ENCODE measurements at regions not wholly inside any gene's neighbourhood (a gene's known extent, or its start where the extent isn't known, plus 50 kb on each side); places are given as distances from the start of the nearest gene placed in this dataset.
"Not testable (repeated sequence)": the region's sequence is repeated elsewhere in the genome, so short reads cannot be mapped to it uniquely, and the experiment has no call there.

- ChIA-PET CTCF (interaction anchor here (0.7 to 2.1 kb wide), 3 partner anchors 14 to 22 kb away, joined by 3 to 10 read pairs (median 3); no protein-coding TSS in a partner anchor), POLR2A (no interaction called here)
- no peak for TF ChIP-seq CTCF (IDR thresholded peaks at IDR 0.05; ENCODE audit: control extremely low read depth, extremely low read depth, low read depth, missing control alignments)
- no peak for DNase-seq (ENCODE audit: extremely low spot score)
These were observed 54.9 kb upstream of the NBPF3 start for GRCh38 chr1:21385022-21385421.

- ChIA-PET POLR2A (no interaction called here), CTCF (interaction anchor here (0.7 to 2.1 kb wide), 2 partner anchors 14 to 22 kb away, joined by 3 to 10 read pairs; no protein-coding TSS in a partner anchor)
- no peak for DNase-seq (ENCODE audit: extremely low spot score)
- TF ChIP-seq CTCF (IDR thresholded peaks at IDR 0.05; ENCODE audit: control extremely low read depth, extremely low read depth, low read depth, missing control alignments) = no peak
These were observed 55.3 kb upstream of the NBPF3 start for GRCh38 chr1:21384620-21385019.

GRCh38 chr1:21383785-21384401 lies 56.0 kb upstream of the NBPF3 start:
- CTCF ChIA-PET = interaction anchor here (1.3 to 2.1 kb wide), 2 partner anchors 13 to 15 kb away, joined by 6 to 10 read pairs; no protein-coding TSS in a partner anchor
- no peak for DNase-seq (ENCODE audit: extremely low spot score)
- POLR2A ChIA-PET = no interaction called here
- TF ChIP-seq CTCF (IDR thresholded peaks at IDR 0.05; ENCODE audit: control extremely low read depth, extremely low read depth, low read depth, missing control alignments) = no peak

GRCh38 chr1:21381354-21381753 lies 58.6 kb upstream of the NBPF3 start:
- ChIA-PET CTCF (interaction anchor here (0.8 to 4.0 kb wide), 4 partner anchors 12 to 150 kb away, joined by 3 to 23 read pairs (median 5); no protein-coding TSS in a partner anchor), POLR2A (no interaction called here)
- DNase-seq (ENCODE audit: extremely low spot score) = no peak
- TF ChIP-seq CTCF (IDR thresholded peaks at IDR 0.05; ENCODE audit: control extremely low read depth, extremely low read depth, low read depth, missing control alignments) = no peak

- DNase-seq (ENCODE audit: extremely low spot score); POLR2A ChIA-PET: not testable (repeated sequence)
- CTCF ChIA-PET = interaction anchor here (0.9 to 4.0 kb wide), 3 partner anchors 11 to 200 kb away, joined by 3 to 23 read pairs (median 4); no protein-coding TSS in a partner anchor
These were observed 59.8 kb upstream of the NBPF3 start for GRCh38 chr1:21380147-21380546.

- ChIA-PET POLR2A (no interaction called here), CTCF (interaction anchor here (0.9 to 4.0 kb wide), 2 partner anchors 10 to 200 kb away, joined by 3 to 23 read pairs; no protein-coding TSS in a partner anchor)
- no peak for DNase-seq (ENCODE audit: extremely low spot score)
- no peak for TF ChIP-seq CTCF (IDR thresholded peaks at IDR 0.05; ENCODE audit: control extremely low read depth, extremely low read depth, low read depth, missing control alignments)
These were observed 60.4 kb upstream of the NBPF3 start for GRCh38 chr1:21379571-21379970.

GRCh38 chr1:21378705-21379494 lies 61.0 kb upstream of the NBPF3 start:
- ChIA-PET CTCF (interaction anchor here (4.0 kb wide), 1 partner anchor 10 kb away, joined by 23 read pairs; no protein-coding TSS in a partner anchor), POLR2A (no interaction called here)
- DNase-seq (ENCODE audit: extremely low spot score) = no peak
- TF ChIP-seq CTCF (IDR thresholded peaks at IDR 0.05; ENCODE audit: control extremely low read depth, extremely low read depth, low read depth, missing control alignments) = no peak
